HG02759 (cell line): ENCODE measurements at regions not wholly inside any gene's neighbourhood (a gene's known extent, or its start where the extent isn't known, plus 50 kb on each side); places are given as distances from the start of the nearest gene placed in this dataset.

Experiments
- ATAC-seq: cut with Tn5 transposase; IDR thresholded peaks from one replicate; pipeline ENCODE4 v1.9.1; 2021; ENCODE audit warnings: mild to moderate bottlenecking, moderate library complexity; ENCODE audit not compliant: unreplicated experiment

- ATAC-seq, result no peak
These were observed 707.0 kb upstream of the RBFOX1 start for GRCh38 chr16:6625606-6626005.

GRCh38 chr16:6618874-6619273, 713.8 kb upstream of the RBFOX1 start:
- no peak for ATAC-seq

- ATAC-seq, result no peak
These were observed 715.9 kb upstream of the RBFOX1 start for GRCh38 chr16:6616746-6617145.

GRCh38 chr16:6615636-6616035, 717.0 kb upstream of the RBFOX1 start:
- ATAC-seq, result no peak

- ATAC-seq, result no peak
These were observed 721.1 kb upstream of the RBFOX1 start for GRCh38 chr16:6611535-6611934.

GRCh38 chr16:6605490-6605889, 727.2 kb upstream of the RBFOX1 start:
- no peak for ATAC-seq

GRCh38 chr16:6603780-6604325, 728.8 kb upstream of the RBFOX1 start:
- no peak for ATAC-seq

GRCh38 chr16:6602405-6602804, 730.2 kb upstream of the RBFOX1 start:
- no peak for ATAC-seq

- no peak for ATAC-seq
These were observed 732.5 kb upstream of the RBFOX1 start for GRCh38 chr16:6600167-6600566.

- ATAC-seq, result no peak
These were observed 738.8 kb upstream of the RBFOX1 start for GRCh38 chr16:6593799-6594198.

- no peak for ATAC-seq
These were observed 756.0 kb upstream of the RBFOX1 start for GRCh38 chr16:6576606-6577005.

- ATAC-seq, result no peak
These were observed 756.5 kb upstream of the RBFOX1 start for GRCh38 chr16:6576113-6576512.

- no peak for ATAC-seq
These were observed 758.5 kb upstream of the RBFOX1 start for GRCh38 chr16:6574146-6574545.

- no peak for ATAC-seq
These were observed 759.1 kb upstream of the RBFOX1 start for GRCh38 chr16:6573577-6573976.

GRCh38 chr16:6571044-6571443, 761.6 kb upstream of the RBFOX1 start:
- no peak for ATAC-seq

- ATAC-seq, result no peak
These were observed 762.1 kb upstream of the RBFOX1 start for GRCh38 chr16:6570530-6570929.

- ATAC-seq, result no peak
These were observed 769.7 kb upstream of the RBFOX1 start for GRCh38 chr16:6562986-6563385.

- ATAC-seq, result no peak
These were observed 772.1 kb upstream of the RBFOX1 start for GRCh38 chr16:6560306-6561100.

- ATAC-seq, result no peak
These were observed 774.0 kb upstream of the RBFOX1 start for GRCh38 chr16:6558661-6559060.

- no peak for ATAC-seq
These were observed 774.5 kb upstream of the RBFOX1 start for GRCh38 chr16:6558126-6558525.

GRCh38 chr16:6557353-6558023, 775.2 kb upstream of the RBFOX1 start:
- ATAC-seq, result no peak

- ATAC-seq, result no peak
These were observed 783.2 kb upstream of the RBFOX1 start for GRCh38 chr16:6549415-6549814.
